Activated T-cell treated with anti-CD3 and anti-CD28 coated beads, Interleukin-2, amount 50 U/mL, for 24 hours (primary cell): ENCODE measurements at regions not wholly inside any gene's neighbourhood (a gene's known extent, or its start where the extent isn't known, plus 50 kb on each side); places are given as distances from the start of the nearest gene placed in this dataset.
"Not testable (repeated sequence)": the region's sequence is repeated elsewhere in the genome, so short reads cannot be mapped to it uniquely, and the experiment has no call there.

Source experiments
- DNase-seq: peaks from one replicate; pipeline ENCODE4 v3.0.0-alpha.2; 2020
- H3K27ac Mint-ChIP-seq: 2 replicates; pipeline ENCODE4 v1.8.0; 2020; ENCODE audit warnings: mild to moderate bottlenecking, mixed read lengths
- H3K27me3 Mint-ChIP-seq: 2 replicates; pipeline ENCODE4 v1.8.0; 2020; ENCODE audit warnings: mixed read lengths
- H3K36me3 Mint-ChIP-seq: 2 replicates; pipeline ENCODE4 v1.8.0; 2020; ENCODE audit warnings: low read depth, mixed read lengths
- H3K4me1 Mint-ChIP-seq: 2 replicates; pipeline ENCODE4 v1.8.0; 2020; ENCODE audit warnings: low read depth, mixed read lengths
- H3K4me3 Mint-ChIP-seq: 2 replicates; pipeline ENCODE4 v1.8.0; 2020; ENCODE audit warnings: mild to moderate bottlenecking, moderate library complexity, mixed read lengths
- H3K9me3 Mint-ChIP-seq: 2 replicates; pipeline ENCODE4 v1.8.0; 2020; ENCODE audit warnings: mixed read lengths

DNA sequence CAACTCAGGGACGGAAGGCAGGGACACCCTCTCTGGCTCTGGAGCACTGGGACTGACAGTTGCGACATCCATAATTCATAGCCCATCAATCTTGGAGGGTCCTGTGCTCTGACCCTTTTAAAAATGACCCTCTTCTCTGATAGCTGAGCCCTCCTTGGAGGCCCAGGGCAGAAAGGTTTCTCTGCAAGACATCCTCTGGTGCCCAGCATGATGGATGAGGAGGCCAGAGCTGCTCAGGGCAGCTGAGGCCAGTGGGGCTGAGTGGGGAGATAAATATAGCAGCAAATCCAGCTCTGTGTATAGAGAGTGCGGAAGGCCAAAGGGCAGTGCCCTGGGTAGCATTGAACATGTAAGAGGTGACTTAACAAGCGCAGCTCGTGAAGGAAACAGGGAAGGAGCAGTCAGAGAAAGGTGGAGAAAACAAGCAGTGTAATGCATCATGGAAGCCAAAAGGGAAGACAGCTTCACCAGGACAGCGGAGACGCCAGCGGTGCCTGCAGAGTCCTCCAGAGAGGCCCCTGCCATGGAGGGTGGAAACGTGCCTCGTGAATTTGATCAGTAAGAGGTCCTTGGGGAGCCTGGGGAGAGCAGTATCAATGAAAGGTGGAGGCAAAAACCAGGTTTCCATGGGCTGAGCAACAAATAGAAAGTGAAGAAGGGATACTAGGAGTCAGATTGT, 50.4 kb upstream of the FMOD start:
- no peak overlapping the region for H3K4me3 Mint-ChIP-seq
- no peaks in the 10 kb centered on the region for H3K36me3 Mint-ChIP-seq
- no peaks in the 10 kb centered on the region for H3K4me1 Mint-ChIP-seq
- H3K9me3 Mint-ChIP-seq = no peaks in the 10 kb centered on the region
- DNase-seq = no peak
- no peak overlapping the region for H3K27ac Mint-ChIP-seq
- peaks cover 26% of the 10 kb centered on the region for H3K27me3 Mint-ChIP-seq

DNA sequence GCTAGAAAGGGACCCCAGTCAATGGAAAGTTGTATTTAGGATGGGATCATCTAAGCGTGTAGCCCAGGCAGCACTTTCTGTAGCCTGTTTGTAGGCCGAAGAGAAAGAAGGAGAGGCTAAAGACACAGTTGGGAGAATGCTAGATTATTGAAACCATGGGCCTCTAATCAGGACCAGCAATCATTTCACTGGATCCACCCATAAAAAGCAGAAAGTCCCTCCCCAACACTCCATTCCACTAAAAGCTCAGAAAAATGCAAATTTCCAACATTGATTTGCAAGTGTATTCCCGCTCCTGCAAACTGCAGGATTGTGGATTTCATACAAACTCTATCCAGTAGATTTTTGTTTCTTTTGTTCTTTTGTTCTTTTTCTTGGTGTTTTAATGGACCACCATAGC, 51.2 kb upstream of the FMOD start:
- no peaks in the 10 kb centered on the region for H3K9me3 Mint-ChIP-seq
- H3K27ac Mint-ChIP-seq = no peak overlapping the region
- peaks cover 22% of the 10 kb centered on the region for H3K27me3 Mint-ChIP-seq
- DNase-seq = no peak
- H3K4me1 Mint-ChIP-seq = no peaks in the 10 kb centered on the region
- no peaks in the 10 kb centered on the region for H3K36me3 Mint-ChIP-seq
- H3K4me3 Mint-ChIP-seq = no peak overlapping the region

DNA sequence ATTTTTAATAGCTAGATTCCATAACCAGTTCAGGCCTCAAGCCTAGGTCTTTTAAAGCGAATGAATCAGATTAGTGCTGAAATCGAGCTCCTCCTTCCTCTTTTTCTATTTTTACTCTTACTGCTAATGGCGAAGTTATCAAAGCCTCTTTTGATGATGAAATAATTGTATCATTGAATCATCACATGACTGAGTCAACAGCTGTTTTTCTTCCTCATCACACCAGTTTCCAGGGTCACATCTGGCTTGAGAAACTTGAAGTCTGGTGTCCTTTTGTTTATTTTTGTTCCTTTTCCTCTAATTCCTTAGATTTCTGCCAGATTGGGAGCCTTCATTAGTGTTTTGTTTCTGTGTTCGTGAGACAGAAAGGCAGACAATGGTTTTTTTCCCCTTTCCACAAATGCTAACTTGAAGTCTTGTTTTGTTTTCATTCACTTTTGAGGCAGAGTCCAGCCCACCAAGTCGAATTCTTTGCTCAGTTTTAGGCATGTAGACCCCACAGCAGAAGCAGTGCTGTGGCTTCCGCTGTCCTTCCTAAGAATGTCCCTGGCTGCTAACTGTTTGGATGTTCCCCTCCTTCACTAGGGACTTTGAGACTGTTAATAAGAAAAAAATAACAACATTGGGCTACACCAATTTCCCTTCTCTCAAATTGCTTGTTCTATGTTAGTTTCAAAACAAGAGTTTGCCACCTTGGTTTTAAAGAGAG, 51.9 kb upstream of the FMOD start:
- Mint-ChIP-seq H3K4me3 (no peak overlapping the region), H3K27me3 (peaks cover 19% of the 10 kb centered on the region), H3K4me1 (no peaks in the 10 kb centered on the region), H3K27ac (no peak overlapping the region), H3K36me3 (no peaks in the 10 kb centered on the region), H3K9me3 (no peaks in the 10 kb centered on the region)
- no peak for DNase-seq

DNA sequence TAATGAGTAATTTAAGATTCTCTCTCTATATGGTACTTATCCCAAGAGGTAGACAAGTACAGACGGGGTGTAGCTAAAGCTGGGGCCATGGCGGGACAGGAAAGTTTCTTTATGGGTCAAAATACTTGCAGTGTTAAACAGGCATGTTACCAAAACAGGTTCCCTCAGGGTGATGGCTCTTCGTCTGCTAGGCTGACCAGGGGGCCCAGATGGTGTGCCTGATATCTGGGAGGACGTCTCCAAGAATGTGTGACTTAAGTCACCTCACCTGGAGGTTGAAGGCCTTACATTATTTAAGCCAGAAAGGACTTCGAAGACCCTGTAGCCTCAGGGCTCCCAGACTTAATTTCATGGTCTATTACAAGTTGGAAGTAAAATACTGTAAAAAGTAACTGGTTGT, 52.7 kb upstream of the FMOD start:
- DNase-seq = no peak
- no peaks in the 10 kb centered on the region for H3K36me3 Mint-ChIP-seq
- H3K27ac Mint-ChIP-seq = no peak overlapping the region
- H3K4me1 Mint-ChIP-seq = no peaks in the 10 kb centered on the region
- no peak overlapping the region for H3K4me3 Mint-ChIP-seq
- peaks cover 18% of the 10 kb centered on the region for H3K27me3 Mint-ChIP-seq
- H3K9me3 Mint-ChIP-seq = no peaks in the 10 kb centered on the region

DNA sequence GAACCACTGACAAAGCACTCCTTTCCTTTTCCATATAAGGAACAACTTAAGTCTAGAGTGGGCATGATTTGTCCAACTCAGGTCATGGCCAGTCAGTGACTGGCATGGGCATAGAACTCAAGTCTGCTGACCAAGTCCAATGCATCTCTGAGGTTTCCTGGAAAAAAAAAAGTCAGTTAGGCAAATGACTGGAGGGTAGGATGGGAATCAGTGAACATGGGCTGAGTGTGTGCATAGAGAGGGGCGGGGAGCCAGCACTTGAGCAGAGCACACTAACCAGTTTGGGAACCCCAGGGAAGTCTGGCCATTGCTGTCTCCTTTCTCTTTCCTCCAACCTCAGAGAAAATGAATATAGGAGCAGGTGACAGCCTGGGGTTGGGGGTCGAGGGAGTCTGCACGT, 53.6 kb upstream of the FMOD start:
- Mint-ChIP-seq H3K4me1 (no peaks in the 10 kb centered on the region), H3K4me3 (no peak overlapping the region), H3K27me3 (peaks cover 26% of the 10 kb centered on the region), H3K36me3 (no peaks in the 10 kb centered on the region), H3K27ac (no peak overlapping the region), H3K9me3 (no peaks in the 10 kb centered on the region)
- DNase-seq = no peak

DNA sequence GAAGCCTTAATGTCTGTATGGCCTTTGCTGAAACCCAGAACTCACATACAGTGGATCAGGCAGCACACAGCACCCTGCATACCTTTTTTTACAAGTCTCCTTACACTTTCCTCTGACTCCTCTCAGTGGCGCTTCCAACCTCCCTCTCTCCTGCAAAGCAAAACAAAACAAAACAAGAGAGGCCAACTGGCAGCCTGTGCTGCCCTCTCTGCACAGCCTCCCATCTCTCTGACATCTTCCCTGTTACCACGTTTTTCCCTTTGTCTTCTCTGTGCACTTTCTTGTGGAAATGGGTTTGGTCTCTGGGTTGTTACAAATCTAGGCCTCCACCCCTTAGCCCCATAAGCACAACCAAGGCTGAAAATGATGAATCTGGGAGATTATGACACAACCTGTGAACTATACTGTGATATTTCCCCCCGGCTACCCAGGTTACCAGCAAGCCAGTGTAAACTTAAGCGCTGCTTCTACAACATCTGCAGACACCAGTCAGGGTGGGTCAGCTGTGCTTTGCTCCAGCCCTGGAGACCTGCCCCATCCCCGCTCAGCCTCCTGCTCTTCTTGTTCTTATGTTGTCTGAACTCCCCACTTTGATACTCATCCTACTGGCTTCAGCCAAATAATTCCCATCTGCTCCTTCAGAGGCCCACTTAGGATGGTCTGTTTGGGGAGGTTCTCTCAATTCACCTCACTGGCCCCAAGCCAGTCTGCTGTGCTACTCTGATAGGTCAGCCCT, 54.9 kb upstream of the FMOD start:
- Mint-ChIP-seq H3K4me3 (no peak overlapping the region), H3K27me3 (peaks cover 34% of the 10 kb centered on the region), H3K36me3 (no peaks in the 10 kb centered on the region), H3K4me1 (no peaks in the 10 kb centered on the region), H3K27ac (no peak overlapping the region), H3K9me3 (no peaks in the 10 kb centered on the region)
- no peak for DNase-seq

DNA sequence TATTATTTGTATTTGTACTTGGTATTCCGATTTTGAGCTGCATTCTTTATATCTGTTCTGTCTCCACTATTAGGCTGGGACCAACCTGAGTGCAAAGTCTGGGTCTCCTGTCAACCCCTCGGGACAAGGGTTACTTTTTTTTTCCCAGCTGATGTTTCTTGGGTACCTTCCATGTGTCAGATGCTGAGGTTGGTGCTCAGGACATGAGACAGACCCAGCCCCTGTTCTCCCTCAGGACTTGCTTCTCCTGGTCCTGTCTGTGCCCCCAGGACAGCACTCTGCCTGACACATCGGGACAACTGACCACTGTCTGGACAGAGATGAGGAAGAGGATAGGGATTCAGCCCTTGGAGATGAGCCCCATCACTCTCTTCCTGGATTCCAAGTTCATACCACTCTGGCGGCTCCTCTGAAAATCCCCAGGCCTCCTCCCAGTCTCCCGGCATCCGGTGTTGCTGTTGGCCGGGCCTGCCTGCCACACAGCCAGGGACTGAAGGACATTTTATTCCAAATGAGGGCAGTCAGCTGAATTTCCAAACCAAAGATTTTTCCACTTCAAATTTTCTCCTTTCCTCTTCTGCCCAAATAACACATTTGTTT, 55.6 kb upstream of the FMOD start:
- no peak for DNase-seq
- Mint-ChIP-seq H3K4me1 (no peaks in the 10 kb centered on the region), H3K27me3 (peaks cover 40% of the 10 kb centered on the region), H3K27ac (no peak overlapping the region), H3K9me3 (no peaks in the 10 kb centered on the region), H3K36me3 (no peaks in the 10 kb centered on the region), H3K4me3 (no peak overlapping the region)

DNA sequence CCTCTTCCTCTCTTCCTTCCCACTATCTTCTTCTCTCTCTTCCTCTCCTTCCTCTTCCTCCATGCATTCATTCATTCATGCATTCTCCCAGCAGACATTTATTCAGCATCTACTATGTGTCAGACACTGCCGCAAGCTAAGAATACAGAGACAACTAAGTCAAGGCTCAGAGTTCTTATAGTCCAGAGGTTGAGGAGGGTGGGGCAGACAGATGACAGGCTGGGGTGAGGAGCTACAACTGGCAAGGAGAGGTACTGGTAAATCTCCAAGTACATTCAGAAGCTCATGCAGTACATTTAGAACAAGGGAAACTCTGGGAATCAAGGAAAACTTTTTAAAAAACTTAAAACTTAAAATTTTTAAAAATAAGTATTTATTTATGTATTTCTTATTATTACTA, 56.4 kb upstream of the FMOD start:
- Mint-ChIP-seq H3K27me3 (peaks cover 42% of the 10 kb centered on the region), H3K4me3 (no peak overlapping the region), H3K36me3 (no peaks in the 10 kb centered on the region), H3K4me1 (no peaks in the 10 kb centered on the region), H3K27ac (no peak overlapping the region), H3K9me3 (no peaks in the 10 kb centered on the region)
- no peak for DNase-seq

DNA sequence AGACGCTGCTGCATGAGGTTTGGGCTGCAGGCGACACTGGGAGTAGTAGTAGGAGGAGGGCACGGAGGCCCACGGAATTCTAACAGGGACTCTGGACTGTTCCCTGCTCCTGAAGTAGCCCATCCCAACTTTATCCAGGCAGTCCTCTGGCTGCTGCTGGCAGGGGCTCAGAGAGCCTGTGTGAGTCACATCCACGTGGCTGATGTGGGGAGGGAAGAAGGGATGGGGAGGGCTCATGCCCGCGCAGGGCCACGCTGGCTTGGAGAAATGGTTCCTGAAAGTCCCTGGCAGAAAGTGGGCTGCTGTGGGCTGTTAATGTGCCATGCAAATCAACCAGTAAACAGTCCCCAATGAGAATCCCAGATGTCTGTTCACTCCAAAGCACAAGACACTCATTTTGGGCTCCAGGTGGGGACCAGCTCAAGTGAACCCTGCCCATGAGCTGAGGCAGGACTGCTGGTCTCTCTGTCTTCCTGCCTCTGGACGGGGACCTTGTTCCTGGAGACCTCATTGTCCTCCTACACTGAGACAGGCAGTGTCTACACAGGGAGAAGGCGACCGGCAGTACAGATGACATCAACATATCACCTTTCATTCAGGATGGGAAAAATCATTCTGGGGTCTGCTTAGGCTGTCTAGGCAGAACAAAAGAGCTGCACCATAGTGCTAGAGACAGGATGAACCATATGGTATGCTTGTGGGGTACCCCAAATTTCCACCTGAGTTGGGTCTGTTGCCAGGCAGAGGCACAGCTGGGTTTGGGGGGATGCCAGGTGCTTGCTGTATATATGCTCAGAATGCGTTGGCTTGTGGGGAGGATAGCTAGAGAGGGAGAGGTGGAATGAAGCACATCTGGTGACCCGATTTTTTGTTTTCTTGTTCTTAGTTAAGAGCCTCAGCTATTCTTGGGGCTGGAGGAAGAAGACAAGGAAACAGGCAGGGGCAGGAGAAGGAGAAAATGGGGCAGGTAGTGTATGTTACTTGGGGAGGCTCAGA, 57.9 kb upstream of the FMOD start:
- DNase-seq = no peak
- no peak overlapping the region for H3K4me3 Mint-ChIP-seq
- H3K27ac Mint-ChIP-seq = no peak overlapping the region
- peaks cover 7% of the 10 kb centered on the region for H3K9me3 Mint-ChIP-seq
- H3K27me3 Mint-ChIP-seq = peaks cover 47% of the 10 kb centered on the region
- H3K4me1 Mint-ChIP-seq = no peaks in the 10 kb centered on the region
- no peaks in the 10 kb centered on the region for H3K36me3 Mint-ChIP-seq

DNA sequence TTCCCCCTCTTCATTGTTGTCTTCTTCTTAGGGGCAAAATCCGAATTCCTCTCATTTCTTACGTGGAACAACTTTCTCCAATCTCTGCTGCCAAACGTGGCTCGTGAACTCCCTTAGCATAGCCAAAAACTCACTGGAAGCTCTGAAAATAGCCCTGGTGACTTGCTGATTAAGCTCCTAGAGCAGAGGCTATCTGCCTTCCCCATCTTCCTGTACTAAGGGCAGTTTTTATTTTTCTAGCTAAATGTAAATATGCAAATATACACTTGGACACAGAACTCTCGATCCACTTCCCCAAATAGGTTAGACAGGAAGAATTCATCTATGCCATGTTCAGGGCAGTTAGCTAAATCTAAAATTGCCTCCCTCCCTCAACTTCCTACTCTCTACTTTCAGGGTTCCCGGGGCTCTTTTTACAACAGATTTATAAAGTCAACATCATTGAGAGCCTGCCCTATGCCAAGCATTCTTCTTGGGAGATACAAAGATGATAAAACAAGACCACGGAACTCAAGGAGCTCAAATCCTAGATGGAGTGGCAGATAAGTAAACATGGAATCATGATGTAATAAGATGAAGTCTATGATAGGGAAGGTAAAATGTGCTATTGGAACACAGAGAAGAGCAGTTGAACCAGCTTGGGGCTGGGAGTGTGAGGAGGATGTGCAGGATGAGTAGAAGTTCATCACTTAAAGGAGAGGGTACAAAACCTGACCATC, 59.4 kb upstream of the FMOD start:
- Mint-ChIP-seq H3K27ac (no peak overlapping the region), H3K4me1 (no peaks in the 10 kb centered on the region), H3K4me3 (no peak overlapping the region), H3K9me3 (peaks cover 10% of the 10 kb centered on the region), H3K36me3 (no peaks in the 10 kb centered on the region), H3K27me3 (peaks cover 44% of the 10 kb centered on the region)
- no peak for DNase-seq

DNA sequence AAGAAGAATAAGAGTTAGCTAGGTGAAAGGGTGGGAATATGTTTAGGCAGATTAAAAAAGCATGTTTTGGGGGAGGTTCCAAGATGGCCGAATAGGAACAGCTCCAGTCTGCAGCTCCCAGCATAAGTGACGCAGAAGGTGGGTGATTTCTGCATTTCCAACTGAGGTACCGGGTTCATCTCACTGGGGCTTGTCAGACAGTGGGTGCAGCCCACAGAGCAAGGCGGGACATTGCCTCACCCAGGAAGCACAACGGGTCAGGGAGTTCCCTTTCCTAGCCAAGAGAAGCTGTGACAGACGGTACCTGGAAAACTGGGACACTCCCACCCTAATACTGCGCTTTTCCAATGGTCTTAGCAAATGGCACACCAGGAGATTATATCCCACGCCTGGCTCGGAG, 60.5 kb upstream of the FMOD start:
- peaks cover 15% of the 10 kb centered on the region for H3K9me3 Mint-ChIP-seq
- H3K4me3 Mint-ChIP-seq = not testable (repeated sequence)

DNA sequence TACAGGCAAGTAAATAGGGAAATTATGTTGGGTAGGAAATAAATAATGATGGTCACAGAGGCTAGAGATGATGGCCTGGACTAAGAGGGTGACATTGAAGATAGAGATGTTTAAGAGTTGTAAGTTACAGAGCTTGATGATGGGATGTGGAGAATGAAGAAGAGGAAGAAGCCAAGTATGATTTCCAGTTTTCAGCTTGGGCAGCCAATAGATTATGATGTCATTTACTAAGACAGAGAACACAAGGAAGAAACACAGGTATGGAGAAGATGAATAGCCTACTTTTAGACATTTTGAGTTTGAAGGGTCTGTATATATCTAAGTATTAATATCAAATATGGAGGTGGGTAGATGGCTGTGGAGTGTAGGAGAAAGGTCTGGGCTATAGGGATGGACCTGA, 56.0 kb upstream of the PRELP start:
- Mint-ChIP-seq H3K27ac (no peak overlapping the region), H3K9me3 (peaks cover 6% of the 10 kb centered on the region), H3K4me1 (no peaks in the 10 kb centered on the region), H3K27me3 (peaks cover 18% of the 10 kb centered on the region), H3K36me3 (no peaks in the 10 kb centered on the region), H3K4me3 (no peak overlapping the region)
- no peak for DNase-seq

More for the DNA sequence above, 60.5 kb upstream of the FMOD start:
- H3K36me3 Mint-ChIP-seq, DNase-seq, H3K27ac Mint-ChIP-seq, H3K4me1 Mint-ChIP-seq: not testable (repeated sequence)
- H3K27me3 Mint-ChIP-seq = peaks cover 48% of the 10 kb centered on the region

DNA sequence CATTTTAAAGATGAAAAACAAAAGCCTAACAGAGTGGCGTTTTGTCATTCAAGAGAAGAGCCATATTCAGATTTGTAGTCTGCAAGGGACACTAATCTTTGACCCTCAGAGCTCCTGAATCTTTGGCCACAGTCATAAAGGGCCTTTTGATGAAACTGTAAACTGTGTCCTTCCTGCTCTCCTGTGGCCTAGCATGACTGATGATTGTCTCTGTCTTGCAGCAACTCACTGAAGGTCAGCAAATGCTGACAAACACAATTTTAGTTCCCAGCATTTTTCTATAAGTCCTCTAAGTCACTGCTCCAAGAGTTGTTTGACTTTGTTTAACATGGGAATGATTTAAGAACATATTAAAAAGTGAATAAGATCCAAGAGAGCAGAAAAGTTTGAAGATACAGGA, 55.3 kb upstream of the PRELP start:
- Mint-ChIP-seq H3K4me1 (no peaks in the 10 kb centered on the region), H3K27ac (no peak overlapping the region), H3K36me3 (no peaks in the 10 kb centered on the region), H3K9me3 (peaks cover 6% of the 10 kb centered on the region), H3K4me3 (no peak overlapping the region), H3K27me3 (peaks cover 23% of the 10 kb centered on the region)
- no peak for DNase-seq
